ENCODE measurements at regions not wholly inside any gene's neighbourhood (a gene's known extent, or its start where the extent isn't known, plus 50 kb on each side); places are given as distances from the start of the nearest gene placed in this dataset.
A peak's percentile ranks its signal among the peaks of the same experiment; 100 is the strongest.

DNA sequence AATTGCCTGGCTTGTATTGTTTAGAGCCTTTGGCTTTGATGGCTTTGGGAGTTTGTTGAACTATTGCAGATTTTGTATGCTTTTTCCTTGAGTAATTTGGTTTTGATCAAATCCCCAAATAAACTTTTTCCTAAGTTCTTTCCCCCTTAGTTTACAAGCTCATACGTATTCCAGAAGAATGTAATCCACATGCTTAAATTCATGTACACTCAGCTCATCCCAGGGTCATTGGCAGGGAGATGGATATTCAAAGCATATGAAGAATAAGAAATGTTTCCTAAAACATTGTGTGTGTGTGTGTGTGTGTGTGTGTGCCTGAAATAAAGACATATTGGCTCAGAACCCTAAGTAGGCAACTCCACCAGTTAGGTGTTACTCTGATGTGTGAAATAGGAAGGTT, 89.4 kb downstream of the TMEM30B start:
- no peak for DNase-seq (ENCODE audit: low spot score)

DNA sequence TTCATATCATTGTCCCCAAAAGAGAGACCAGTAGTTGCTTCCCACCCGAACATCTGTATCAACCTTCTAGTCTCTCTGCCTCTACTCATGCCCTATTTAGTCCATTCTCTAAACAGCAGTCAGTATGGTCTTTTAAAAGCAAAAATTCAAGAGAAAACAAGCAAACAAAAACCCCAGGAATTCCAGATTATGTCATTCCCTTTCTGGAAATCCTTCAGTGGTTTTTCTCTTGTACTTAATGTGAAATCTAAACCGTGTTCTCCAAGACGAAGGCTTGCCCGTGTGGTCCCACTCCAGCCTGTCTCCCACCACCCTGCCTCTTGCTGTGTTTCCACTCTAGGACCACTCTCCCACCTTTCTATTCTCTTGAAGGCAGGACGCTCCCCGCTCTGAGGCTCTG, 90.8 kb downstream of the TMEM30B start:
- DNase-seq (ENCODE audit: low spot score) = no peak

DNA sequence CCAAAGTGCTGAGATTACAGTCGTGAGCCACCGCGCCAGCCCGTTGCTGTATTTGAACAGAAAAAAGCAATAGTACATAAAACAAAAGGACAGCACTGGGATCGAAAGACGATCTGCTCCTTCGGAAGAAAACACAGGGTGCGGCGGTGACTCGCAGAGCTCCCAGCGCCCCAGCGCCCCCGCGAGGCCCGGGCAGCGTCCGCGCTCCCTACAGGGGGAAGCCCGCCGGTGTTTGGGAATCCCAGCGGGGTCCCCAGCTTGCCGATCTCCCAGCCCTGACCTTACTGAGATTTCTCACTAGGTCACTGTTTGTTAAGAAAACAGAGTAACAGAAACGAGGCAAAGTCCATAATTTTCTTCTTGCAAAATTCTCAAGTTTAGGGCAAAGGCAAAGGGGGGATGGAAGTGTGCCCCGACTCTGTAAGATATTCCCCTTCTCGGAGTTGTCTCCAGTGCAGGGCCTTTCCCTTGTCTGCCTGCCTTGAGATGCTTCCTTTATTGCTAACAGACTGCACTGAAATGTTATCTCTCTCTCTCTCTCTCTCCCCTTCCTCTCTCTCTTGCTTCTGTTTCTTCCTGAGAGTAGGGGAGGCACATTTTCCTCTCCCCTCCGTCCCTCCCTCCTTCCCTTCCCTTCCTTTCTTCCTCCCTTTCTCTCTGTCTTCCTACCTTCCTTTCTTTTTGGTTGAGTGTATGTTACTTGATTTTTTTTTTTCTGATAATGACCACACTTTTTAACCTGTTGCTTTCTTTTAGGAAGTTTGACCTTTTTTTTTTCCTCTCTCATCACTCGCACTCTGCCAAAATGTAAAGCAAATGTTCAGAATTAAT, 91.9 kb downstream of the TMEM30B start:
- peak; percentile 61 for DNase-seq (ENCODE audit: low spot score)

DNA sequence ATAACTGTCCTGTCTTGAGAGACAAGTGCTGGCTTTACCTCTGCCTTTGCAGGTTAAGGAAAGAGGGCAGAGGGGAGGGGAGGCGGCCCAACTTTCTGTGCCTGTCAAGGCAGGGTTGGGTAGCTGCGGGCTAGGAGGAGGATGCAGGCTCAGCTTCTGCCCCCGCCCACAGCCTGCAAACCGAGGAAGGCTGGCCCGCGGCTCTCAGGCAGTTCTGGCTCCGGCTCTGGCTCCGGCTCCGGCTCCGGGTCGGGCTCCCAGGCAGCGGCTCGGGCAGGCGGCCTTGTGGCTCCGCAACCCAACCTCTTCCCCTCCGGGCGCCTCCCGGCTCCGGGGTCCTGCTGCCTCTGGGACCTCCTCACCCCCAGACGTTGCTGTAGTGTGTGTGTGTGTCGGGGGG, 92.9 kb downstream of the TMEM30B start:
- no peak for DNase-seq (ENCODE audit: low spot score)

DNA sequence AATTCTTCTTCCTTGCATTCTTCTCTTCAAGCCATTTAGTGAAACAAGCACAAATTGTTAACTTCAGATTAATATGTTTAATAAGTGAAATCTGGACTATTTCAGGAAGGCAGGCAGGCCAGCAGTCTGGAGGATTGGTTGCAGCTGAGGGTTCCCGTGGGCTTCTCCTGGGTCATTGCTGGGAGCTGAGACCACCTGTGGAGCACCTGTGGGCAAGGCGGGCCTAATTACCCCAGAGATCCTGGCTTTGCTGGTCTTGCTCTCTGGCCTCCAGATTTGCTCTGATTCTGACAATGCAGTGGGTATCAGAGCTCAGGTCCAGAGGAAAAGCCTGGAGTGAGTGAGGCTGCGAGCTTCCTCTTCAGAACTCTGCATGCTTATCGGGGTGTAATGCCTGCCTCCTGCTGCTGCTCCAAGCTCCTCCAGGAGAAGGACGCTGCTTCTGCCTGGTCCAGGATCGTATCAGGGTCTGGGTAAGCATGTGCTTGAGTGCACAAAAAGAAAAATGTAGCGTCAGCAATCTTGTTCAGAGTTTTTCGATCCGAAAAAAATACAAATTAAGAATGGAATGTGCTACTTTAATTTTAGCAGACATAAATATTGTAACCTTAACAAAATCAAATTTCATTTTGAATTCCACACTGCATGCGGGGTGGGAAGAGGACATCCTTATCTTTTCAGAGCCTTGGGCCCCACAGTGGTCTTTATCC, 93.8 kb downstream of the TMEM30B start:
- DNase-seq (ENCODE audit: low spot score) = no peak

DNA sequence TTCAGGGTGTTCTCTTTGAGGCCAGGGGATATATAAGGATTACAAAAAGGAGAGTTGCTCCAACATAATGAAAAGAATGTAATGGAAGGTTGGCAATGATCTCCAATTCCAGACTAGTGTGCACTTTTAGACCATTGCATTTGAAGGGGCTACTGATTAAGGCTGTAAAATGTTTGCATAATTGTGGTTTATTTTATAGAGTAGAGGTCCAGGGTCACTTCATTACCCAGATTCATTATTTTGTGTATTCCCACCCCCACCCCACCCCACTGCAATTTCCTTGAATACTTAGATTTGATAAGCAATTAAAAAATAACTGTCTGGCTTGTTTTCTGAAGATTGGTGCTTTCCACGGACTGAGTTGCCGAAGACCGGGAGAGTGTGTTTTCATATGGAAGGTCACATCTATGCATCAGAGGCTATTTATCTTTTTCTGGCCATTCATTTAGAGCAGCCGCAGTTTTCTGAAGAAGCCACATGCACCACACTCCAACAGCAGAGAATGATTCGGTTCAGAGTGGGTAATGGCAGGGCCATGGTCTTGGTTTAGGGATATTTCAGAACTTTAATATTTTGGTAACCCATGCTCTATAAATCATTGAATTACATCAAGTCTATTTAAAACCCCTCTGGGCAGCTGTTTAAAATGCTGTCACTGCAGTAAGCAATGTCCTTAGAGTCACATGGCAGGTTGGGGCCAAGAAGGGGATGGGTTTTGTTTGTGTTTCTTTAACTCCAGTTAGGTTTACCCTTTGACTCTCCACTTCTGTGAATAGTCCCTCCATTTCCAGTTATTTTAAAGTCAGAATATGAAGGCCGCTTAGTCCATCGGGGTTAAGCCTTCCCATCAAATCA, 94.6 kb downstream of the TMEM30B start:
- no peak for DNase-seq (ENCODE audit: low spot score)

DNA sequence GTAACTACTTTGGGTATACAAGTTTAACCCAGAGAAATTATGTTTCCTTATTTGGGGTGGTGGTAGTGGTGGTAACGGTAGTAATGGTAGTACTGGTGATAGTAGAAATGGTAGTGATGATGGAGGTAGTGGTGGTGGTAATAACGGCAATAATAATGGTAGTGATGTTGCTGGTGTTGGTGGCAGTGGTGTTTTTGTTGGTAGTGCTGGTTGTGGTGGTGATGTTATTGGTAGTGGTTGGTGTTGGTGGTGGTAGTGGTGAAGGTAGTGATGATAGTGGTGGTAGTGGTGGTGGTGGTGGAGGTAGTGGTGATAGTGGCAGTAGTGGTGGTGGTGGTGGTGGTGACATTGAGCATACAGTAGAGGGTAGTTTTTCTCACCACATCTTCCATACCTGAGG, 95.6 kb downstream of the TMEM30B start:
- no peak for DNase-seq (ENCODE audit: low spot score)

DNA sequence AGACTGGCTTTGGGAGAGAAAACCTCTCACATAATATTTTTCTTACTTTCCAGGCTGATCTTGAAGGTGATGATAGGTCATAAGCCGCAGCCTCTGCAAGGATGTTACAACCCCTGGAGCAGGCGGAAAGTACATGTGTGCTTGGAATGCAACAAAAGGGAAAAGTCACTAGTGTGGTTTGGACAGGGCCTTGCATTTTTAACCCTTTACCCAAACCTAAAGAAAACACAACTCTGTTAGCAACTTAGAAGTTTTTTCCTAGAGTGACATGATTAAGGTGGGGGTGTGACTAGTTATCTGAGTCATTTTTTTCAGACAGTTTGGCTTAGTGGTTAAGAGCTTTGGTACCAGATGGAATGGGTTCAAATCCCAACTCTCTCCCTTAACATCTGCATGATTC, 97.0 kb downstream of the TMEM30B start:
- no peak for DNase-seq (ENCODE audit: low spot score)

DNA sequence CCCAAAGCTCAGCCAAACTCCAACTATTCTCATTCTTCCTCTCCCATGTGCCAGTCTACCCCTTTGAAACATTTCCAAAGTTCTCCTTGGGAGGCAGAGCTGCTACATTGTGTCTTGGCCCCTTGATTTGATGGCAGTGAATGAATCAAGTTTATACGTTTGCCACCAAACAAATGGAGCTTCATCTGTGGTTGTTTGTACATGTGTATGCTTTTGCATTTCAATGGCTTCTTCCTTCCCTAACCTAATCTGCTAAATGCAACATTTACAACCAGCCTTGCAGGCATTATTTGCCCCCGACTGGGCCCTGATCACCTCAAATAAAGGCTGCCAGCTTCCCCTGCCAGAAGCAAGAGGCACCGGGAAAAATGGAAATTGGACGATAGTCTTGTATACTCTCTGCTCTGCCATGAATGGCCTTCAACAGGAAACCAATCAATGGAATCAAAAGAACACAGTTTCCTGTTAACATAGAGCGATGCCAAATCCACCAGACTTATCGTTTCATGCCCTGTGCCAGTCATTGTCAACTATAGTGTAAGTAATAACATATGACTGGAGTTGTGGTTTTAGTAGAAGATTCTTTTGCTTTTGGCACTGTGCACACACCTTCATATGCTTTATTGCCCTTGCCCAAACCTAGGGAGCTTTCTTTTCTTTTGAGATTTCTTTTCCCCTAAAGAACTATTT, 97.8 kb downstream of the TMEM30B start:
- DNase-seq (ENCODE audit: low spot score) = no peak

DNA sequence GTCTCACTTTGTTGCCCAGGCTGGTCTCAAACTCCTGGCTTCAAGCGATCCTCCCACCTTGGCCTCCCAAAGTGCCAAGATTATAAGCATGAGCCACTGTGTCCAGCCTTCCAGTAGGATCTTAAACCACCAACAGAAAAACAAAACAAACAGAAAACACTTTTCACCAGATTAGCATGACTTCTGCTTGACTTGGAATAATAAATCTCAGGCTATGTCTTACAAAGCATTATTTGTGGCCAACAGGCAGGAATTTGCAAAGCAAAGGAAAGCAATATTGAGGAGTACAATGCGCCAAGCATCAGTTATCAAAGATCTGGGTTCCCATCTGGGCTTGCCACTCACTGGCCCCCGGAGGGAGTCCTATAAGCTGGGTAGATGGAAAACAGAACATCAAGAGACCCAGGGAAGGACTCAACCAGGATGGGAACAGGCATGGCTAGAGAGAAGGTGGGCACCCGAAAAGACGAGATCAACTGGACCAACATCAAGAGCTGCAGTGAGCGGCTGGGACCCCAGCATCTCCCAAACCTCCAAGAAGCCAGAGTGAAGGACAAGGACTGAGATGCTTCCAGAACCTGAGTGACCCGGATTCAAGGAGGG, 101.2 kb downstream of the TMEM30B start:
- no peak for DNase-seq (ENCODE audit: low spot score)

DNA sequence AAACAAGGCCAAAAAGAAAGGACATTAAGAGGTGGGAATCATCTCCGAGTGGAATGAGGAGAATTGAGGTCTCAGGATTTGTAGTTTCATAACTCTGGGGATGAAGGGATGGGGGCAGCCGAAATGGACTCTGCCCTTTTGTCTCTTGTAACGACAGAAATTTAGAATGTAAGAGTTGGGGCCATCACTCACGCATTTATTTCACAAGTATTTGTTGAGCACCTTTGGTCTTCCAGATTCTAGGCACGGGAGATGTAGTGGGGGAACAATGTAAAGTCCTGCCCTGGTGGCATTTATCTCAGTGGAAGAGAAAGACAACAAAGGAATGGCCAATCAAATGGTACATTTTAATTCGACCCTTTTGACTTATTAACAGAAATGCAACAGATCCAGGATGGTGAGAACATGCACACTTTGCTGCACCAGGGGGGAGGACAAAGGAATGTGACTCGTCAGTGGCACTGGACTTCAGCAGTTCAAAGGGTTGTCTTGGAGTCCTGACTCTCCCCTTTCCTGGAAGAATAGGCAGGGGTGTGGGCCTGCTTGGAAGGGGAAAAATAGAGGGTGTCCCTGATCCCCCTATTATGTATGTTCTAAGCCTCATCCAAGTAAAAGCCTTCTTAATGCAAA, 102.0 kb downstream of the TMEM30B start:
- DNase-seq (ENCODE audit: low spot score) = no peak

DNA sequence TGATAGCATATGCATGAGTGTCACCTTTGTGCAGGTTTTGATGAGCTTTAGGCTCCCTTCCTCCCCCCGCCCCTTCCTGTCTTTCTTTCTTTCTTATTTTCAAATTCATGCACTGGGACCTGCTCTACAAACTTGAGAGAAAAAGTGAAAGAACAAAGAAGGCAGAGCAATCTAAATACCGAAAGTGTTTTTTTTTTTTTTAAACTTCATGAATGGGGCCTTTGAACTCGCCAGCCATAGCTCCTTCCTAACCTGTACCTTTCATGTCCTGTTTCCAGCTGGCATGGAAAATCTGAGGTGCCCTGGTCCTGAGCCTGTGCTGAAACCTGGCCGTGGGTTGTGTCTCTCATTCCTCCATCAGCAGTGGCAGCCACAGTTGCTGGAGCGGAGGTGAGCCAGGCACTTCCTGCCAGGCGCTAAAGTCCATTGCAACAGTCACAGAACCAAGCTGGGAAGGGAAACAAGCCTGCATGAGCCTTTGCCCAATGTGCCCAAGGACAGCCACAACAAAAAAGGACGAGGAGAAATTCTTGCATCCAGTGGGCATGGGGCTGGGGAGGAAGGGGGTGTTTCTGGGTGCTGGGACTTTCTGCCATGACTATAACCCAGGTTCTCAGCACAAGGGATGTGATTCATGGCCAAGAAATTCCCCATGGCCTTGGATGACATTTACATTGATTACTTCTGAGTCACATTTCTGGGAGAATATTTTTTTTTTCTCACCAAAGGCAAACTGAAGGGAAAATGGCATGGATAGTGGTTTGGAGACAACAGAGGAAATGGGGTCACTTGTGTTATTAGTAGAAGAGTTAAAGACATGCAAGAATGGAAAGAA, 102.7 kb downstream of the TMEM30B start:
- DNase-seq (ENCODE audit: low spot score) = no peak

DNA sequence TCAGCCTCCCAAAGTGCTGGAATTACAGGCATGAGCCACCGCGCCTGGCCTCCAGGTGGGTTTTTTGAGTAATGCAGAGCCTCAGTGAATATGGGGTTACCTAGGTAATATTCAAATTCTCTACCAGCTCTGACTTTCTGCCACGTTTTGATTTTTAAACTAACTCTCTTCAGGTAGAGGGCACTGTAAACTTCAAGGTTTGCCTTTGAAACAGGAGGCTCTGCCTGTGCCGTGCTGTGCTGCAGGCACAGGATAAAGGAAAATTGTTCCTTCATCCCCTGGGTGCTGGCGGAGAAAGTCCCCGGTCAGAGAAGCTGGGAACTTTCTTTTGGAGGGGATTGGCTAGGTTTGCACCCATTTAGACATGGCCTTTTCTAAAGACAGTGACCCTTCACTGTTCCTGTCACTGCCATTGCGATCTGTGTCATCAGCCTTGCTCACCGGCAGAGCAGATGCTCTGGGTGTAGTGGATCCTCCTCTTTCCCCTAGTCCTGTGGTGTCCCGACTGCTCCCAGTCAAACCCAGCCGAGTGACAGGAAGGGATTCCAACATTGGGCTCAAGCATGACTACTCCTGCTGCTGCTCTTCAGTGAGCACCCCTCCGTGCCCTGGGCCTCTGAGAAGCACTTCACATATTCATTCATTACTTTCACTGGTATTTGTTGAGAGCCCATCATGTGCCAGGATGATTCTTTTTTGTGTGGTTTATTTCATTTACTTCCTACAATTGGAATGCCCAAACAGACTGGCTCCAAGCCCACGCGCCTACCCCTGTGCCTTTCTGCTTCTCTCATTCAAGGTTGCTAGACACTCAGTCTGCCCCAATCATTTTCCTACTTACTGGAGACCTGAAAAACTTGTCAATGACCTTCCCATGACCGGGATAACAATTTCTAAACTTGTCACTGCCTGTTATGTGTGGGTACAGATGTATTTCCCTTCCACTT, 103.6 kb downstream of the TMEM30B start:
- DNase-seq (ENCODE audit: low spot score) = no peak

DNA sequence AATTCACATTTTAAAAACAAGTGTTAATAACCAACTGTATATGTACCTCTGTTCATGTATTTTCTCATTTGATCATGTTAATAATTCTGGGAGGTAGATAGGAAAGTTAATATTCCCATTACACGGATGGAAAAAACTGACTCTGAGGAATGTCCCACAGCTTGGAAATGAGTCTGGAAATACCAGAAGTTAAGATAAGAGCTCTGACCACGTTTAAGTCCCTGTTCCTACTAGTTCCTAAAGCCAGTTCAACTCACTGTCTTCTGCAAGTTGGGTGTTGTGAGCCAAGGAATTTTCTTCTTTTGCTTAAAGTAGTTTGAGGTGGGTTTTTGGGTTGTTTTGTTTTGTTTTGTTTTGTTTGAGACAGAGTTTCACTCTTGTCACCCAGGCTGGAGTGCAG, 104.5 kb downstream of the TMEM30B start:
- no peak for DNase-seq (ENCODE audit: low spot score)

DNA sequence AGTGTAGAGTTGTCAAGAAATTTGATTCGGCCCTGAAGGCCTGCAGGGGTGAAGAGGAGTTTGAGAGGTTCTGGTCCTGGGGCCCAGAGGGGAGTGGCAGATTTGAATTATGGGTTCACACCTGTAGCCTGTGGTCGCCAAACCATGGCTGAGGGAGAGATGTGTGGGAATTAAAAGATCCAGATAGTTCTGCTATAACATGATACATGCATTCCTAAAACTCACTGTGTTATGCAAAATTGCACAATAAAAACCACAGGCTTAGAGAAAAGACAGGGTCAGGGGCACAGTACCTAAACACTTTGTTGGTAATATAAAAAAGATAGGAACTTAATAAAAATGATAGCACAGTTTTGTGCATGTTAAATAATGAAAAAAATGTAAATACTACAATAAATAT, 106.2 kb downstream of the TMEM30B start:
- no peak for DNase-seq (ENCODE audit: low spot score)

DNA sequence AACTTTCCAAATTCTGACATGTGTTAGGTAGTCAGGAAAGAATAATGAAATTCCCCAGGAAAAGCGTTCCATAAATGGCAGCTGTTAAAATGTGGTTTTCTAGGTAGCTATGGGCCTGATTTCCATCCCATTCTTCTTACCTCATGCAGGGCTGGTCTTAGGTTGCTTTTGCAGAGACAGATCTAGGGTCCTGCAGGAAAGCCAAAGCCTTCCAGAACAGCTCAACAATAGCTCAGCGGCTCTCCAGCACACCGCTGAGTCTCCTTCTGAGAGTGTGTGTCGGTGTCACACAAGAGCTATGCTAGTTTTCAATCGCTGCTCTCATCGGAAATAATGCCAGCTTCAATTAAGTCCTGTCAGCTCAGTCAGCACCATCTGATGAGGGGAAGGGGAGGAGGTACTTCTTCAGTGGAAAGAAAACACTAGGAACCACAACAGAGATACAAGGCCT, 106.7 kb downstream of the TMEM30B start:
- DNase-seq (ENCODE audit: low spot score) = no peak

DNA sequence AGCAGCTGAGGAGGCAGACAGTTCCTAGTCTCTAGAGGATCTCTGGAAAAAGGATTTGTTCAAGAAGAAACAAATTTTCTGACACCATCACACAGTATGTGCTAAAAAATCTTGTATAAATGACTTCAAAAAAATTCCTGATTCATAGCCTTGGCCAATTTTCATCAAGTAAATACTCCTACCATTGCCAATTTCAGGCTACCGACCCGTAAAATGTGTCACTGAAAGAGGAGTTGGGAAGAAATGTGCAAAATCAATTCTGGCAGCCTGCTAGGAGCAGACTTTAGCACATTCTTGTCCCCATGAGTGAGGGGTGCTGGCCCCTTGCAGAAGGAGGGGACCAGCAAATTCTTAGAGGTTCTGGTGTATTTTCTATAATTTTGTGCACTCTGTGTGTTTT, 109.4 kb downstream of the TMEM30B start:
- DNase-seq (ENCODE audit: low spot score) = no peak

DNA sequence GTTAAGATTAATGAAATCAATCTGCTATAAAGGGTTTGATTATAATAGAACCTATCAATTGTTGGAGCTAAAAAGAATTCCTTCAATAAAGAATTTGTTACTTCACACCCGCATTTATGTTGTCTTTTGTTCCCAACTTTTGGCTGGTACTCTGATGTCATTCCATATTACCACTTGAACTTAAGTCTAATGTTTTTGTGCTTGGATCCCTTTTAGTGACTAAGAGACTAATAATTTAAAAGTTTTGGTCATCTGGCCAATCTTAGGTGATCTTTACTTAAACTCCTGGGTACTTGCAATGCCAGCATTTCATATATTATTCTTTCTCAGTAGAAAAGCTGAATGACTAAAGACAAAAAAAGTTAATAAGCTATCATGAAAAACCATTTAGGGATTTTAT, 113.0 kb downstream of the TMEM30B start:
- DNase-seq (ENCODE audit: low spot score) = no peak

DNA sequence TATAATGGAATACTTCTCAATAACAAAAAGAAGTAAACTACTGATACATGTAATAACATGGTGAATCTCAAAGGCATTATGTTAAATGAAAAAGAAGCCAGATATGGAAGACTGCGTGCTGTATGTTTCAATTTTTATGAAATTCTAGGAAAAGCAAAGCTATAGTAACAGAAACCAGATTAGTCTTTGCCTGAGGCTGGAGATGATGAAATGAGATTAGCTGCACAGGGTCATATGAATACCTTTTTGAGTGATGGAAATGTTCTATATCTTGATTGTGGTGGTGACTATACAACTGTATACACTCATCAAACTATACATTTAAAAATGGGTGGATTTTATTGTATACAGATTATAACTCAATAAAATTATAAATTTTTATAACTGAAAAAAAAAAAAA, 113.5 kb downstream of the TMEM30B start:
- DNase-seq (ENCODE audit: low spot score) = no peak
